Stomach (tissue), 4 donors: ENCODE measurements at regions not wholly inside any gene's neighbourhood (a gene's known extent, or its start where the extent isn't known, plus 50 kb on each side); places are given as distances from the start of the nearest gene placed in this dataset.

Experiments used
- CTCF ChIP-seq, 7 experiments: fragments of 450-650 bp in 4 of 7; fragments of 200-600 bp in 3 of 7; sonication (generic) in 3 of 7; IDR thresholded peaks; one replicate each; pipeline ENCODE4 v1.5.1; 2016 to 2019; ENCODE audit warnings: antibody characterized with exemption in 7 of 7, control low read depth in 2 of 7, mild to moderate bottlenecking in 1 of 7
- POLR2AphosphoS5 ChIP-seq, 3 donors: sonication (generic); formaldehyde crosslinking; IDR thresholded peaks; one replicate each; pipeline ENCODE4 v1.6.1; 2016; ENCODE audit warnings: antibody characterized with exemption in 3 of 3

- TF ChIP-seq CTCF (IDR thresholded peaks at IDR 0.05) = no peak
- TF ChIP-seq POLR2AphosphoS5 (IDR thresholded peaks at IDR 0.05) = no peak
Measured at GRCh38 chr3:151946606-151947005, 73.2 kb downstream of the SUCNR1 start.
